IPS-18c (cell line): ENCODE measurements at regions not wholly inside any gene's neighbourhood (a gene's known extent, or its start where the extent isn't known, plus 50 kb on each side); places are given as distances from the start of the nearest gene placed in this dataset.

Experiments
- H3K4me3 ChIP-seq: 2 replicates; pipeline ENCODE4 v1.7.0; 2013; ENCODE audit warnings: low read depth, mild to moderate bottlenecking, low read length, moderate library complexity; ENCODE audit not compliant: insufficient read depth
- H3K9me3 ChIP-seq: one replicate; pipeline ENCODE4 v1.6.1; 2013; ENCODE audit warnings: mild to moderate bottlenecking, low read length, moderate library complexity; ENCODE audit not compliant: control insufficient read depth, insufficient read depth

DNA sequence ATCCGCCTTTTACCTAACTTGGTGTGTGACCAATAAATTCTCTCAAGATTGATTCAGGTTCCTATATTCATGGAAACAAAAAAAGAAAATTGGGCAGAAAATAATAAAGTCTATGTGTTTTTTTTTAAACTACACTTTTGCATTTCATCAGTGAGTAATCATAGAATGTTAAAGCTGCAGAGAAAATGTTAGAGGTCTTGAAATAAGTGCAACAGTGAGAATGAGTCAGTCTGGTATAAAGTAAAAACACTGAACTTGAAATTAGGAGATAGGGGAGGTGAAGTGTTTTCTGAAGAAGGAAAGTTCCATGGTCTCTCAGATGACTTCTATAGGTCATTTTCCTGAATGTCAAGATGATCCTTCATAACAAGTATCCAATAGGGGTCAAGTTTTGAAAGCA is 202.6 kb upstream of the NRP1 start:
- H3K9me3 ChIP-seq, result no peaks in the 10 kb centered on the region

DNA sequence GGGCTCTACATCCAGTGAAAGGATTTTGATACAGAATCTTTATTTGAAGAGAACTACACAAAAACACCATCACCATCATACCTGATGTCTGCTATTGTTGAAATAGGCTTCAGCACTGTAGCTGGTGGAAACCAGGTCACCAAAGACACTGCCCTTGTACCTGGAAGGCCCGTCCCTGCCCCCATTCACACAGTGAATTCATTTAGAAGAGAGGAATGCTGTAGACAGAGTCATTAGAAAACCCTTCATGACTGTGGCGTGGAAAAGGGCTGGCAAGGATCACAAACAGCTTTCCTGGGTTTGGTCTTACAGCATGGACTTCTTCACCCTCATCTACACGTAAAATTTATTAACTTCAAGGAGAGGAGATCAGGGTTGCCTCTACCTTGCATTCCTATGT is 202.0 kb upstream of the NRP1 start:
- Histone ChIP-seq H3K9me3 (no peaks in the 10 kb centered on the region), H3K4me3 (no peak overlapping the region)

More for the DNA sequence above, 202.6 kb upstream of the NRP1 start:
- H3K4me3 ChIP-seq, result no peak overlapping the region

DNA sequence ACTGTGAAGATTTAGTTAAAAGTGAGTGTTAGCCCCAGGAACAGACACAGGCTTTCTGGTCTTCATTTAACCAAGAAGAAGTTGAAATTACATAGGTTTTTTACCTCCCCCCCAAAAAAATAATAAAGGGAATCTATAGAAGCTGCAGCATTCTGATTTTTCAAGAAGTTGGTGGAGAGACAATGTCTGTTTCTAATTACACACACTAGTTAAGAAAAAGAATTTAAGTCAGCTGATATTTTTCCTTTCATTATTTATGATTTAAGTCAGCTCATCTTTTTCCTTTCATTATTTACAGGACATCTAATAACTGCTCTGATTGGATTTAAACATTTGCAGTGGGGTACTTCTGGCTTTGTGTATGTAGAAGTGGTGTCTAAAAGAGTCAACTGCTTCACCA is 201.4 kb upstream of the NRP1 start:
- H3K4me3 ChIP-seq, result no peak overlapping the region
- no peaks in the 10 kb centered on the region for H3K9me3 ChIP-seq

DNA sequence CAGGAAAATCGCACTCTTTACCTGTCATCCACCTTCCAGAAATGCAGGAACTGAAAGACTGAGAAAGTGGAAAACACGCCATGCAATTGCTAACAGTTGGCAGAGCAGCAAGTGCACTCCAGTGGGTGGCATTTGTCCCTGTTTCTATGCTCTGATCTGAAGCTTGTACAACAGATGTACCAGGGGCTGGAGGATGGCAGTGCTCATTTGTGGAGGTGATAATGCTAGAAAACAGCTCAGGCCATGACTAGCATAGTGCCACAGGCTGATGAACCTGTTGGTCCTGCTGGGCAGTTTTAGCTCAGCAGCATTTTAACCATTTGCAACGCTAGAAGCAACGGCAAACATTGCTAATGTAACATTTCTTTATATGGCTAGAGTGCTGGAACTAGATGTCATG is 199.9 kb upstream of the NRP1 start:
- no peaks in the 10 kb centered on the region for H3K9me3 ChIP-seq
- H3K4me3 ChIP-seq, result no peak overlapping the region

DNA sequence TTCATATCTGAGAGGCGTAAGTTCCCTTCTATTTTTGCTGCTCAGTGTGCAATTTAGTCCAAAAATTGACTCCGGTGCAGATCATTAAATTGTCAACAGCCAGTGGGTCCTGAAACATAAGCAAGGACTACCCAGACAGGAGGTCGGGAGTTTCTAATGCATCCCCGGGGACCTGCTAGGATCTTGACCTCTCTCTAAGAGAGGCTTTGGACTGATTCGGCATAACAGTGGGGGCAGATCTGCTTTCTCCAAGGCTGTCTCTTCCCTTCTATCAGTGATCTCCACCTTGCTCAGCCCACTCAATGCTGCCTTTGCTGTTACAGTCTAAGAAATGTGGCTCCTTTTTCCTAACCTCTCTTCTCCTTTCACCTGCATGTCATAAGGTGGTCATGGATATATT is 199.1 kb upstream of the NRP1 start:
- Histone ChIP-seq H3K4me3 (no peak overlapping the region), H3K9me3 (no peaks in the 10 kb centered on the region)

DNA sequence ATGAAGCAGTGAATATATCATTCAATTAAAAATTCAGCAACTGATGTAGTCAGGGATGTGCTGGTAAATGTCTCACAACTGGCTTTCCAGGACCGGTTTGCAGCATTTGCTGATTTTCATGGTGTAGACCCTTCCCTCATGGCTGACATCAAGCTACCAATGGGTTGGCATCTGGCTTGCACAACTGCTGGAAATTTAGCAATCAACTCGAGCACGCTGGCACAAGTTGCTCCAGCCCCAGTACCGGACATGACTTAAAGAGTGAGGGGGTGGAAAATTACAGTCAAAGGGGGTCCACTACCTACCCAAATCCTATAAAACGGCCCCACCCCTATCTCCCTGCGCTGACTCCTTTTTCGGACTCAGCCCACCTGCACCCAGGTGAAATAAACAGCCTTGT is 198.4 kb upstream of the NRP1 start:
- H3K9me3 ChIP-seq, result no peaks in the 10 kb centered on the region
- H3K4me3 ChIP-seq, result no peak overlapping the region

DNA sequence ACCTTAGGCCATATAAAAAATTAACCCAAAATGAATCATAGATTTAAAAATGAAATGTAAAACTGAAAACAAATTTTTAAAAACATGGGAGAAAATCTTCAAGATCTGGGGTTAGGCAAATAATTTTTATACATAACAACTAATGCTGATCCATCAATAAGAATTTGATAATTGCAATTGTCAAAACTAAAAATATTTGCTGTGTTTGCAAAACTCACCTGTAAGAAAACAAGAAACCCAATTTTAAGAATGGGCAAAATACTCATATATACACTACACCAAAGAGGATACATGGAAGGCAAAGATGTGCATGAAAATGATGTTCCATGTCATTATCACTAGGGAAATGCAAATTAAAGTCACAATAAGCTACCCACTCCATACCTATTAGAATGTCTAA is 194.8 kb upstream of the NRP1 start:
- Histone ChIP-seq H3K9me3 (no peaks in the 10 kb centered on the region), H3K4me3 (no peak overlapping the region)

DNA sequence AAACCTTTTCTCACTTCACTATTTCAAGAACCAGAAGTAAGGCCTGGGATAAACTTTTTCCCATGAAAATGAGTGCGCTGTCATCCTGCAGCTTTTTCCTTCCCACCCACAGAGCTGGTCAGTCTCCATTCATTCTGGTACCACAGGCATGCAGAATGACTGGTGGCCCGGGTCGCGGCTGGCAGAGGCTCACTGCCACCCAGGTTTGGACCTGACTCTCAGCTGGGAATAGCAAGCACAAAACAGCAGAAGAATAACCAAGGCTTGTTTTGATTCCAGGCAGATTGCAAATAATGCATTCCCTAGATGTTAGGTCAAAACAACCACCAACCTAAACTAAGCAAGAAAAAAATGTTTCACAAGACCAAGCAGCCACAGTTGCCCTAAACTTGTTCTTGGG is 190.5 kb upstream of the NRP1 start:
- H3K9me3 ChIP-seq, result no peaks in the 10 kb centered on the region
- H3K4me3 ChIP-seq, result no peak overlapping the region

DNA sequence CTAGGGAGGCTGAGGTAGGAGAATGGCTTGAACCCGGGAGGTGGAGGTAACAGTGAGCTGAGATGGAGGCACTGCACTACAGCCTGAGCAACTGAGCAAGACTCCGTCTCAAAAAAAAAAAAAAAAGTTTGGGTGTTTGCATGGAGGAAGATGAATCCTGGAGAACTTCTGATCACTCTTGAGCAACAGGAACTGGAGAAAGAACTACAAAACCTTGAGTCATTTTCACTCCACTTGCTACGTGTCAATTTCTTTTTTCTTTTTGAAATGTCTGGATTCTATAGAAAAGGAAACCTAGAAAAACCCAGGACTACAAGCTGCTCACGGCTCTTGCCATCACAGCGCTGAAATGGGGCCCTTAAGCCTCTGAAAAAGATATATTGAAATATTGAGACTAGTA is 189.6 kb upstream of the NRP1 start:
- H3K9me3 ChIP-seq, result no peaks in the 10 kb centered on the region
- H3K4me3 ChIP-seq, result no peak overlapping the region

DNA sequence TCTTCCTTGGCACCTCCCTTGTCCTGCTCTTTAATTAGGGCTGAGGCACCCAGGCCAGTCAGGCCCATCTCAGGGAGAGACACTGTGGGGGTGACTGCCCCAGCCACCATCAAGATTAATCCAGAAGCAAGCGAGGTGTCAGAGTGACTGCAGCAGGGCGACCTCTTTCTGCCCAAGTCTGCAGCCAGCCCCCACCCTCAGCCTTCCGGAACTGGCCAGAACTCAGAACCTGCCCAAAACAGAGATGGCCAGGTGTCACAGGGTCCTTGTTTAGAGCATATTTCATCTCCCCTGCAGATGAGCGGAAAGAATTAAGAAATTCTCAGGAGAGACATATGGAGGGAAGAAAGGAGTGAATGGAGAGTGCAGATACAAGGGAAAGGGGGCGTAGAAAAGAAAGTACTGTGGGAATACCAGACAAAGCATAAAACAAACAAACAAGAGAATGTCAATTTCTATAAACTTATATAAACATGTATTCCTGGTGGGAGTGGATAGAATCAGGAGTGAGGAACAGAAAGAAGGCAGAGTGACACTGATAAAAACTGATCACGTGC is 188.8 kb upstream of the NRP1 start:
- H3K9me3 ChIP-seq, result no peaks in the 10 kb centered on the region
- H3K4me3 ChIP-seq, result no peak overlapping the region

DNA sequence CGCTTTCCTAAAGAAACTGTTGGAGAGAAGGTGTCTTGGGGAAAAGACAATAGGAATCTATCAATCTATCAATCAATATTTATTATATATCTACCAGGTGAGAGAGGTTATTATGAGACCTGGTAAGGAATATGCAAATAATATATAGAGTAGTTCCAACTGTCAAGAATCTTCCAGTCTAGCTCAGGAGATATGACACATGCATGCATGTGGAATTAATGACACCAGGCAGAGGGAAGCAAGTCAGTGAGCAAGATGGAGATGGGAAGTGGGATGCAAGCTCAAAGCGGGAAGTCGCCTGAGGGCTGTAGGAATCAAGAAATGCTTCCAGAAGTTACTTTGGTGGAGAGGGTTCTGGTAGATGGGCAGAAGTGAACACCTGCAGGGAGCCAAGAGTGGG is 187.4 kb upstream of the NRP1 start:
- Histone ChIP-seq H3K4me3 (no peak overlapping the region), H3K9me3 (no peaks in the 10 kb centered on the region)

DNA sequence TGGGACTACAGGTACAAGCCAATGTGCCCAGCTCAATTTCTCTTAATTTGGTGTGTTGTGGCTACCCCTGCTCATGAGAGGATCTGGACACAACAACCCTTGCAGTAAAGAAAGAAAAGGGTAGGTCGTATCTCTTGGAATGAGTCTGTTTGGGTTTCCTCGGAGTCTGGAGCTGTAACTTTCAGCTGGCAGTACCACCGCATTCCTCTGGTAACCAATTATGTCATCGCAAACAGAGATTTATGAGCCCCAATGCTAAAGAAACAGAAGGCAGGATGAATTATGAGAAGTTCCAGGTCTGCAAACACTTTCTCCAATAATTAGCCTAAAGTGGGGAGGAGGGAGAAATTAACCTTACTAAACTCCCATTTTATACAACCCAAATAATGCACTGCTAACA is 186.6 kb upstream of the NRP1 start:
- no peak overlapping the region for H3K4me3 ChIP-seq

DNA sequence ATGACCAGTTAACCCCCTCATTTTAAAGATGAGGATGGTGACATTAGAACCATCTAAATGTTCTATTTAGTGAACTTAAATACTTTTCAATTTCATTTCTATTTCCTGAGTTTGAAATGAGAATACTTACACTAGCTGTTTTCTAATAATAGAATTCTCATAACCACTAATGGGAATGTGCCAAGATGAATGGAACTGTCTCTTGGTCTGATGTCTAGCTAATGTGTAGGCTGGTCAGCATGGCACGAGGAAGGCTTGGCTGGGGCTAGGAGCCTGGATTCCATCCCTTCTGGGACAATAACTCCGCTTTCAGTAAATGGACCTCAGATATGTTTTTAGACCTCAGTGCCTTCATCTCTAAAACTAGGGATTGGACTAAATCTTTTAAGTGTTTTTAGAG is 185.8 kb upstream of the NRP1 start:
- H3K9me3 ChIP-seq, result no peaks in the 10 kb centered on the region
- no peak overlapping the region for H3K4me3 ChIP-seq

More for the DNA sequence above, 186.6 kb upstream of the NRP1 start:
- no peaks in the 10 kb centered on the region for H3K9me3 ChIP-seq

DNA sequence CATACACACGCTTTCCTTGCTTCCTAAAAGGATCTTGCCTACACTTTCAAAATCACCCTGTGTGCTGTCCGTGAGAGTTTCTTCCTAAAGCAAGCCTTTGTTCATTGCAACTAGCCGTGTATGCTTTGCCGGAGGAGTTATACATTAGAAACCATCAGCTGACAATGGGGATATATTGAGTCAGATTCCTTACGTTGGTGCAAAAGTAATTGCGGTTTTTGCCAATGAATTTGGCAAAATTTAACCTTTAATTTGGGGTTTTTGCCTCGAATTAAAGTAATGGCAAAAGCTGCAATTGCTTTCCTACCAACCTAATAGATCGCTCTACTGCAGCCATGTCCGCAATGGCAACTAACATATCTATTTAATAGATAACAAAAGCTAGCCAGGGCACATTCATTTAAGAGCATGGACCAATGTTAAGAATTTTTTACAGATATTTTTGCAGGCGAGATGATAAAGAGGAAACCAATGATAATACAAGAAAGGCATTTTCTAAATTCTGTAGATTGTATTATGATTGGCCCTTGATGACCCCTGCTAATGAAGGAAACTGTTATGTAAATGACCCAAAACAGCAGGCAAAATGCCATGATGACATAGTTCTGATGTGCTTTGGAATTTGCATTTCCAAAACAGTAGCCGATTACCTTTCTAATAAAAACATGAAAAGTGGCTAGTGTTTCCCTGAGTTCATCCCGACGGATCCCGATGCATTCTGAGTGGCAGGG is 184.8 kb upstream of the NRP1 start:
- no peaks in the 10 kb centered on the region for H3K9me3 ChIP-seq
- H3K4me3 ChIP-seq, result no peak overlapping the region

DNA sequence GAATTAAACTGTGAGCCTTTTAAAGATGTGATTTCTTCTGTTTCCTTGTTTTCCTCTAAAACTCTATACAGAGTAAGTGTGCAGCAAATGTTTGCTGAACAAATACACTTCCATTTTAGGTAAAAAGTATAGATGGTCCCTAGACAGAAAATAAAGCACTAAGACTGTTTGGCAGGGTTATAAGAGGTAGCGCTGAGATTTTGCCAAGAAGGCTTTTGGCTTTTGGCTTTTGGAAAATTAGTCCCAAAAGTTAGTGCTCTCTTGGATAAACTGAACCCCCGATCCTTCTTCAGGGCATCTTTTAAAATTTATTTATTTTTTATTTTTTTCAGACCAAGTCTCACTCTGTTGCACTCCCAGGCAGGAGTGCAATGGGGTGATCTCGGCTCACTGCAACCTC is 175.7 kb upstream of the NRP1 start:
- H3K4me3 ChIP-seq, result no peak overlapping the region

DNA sequence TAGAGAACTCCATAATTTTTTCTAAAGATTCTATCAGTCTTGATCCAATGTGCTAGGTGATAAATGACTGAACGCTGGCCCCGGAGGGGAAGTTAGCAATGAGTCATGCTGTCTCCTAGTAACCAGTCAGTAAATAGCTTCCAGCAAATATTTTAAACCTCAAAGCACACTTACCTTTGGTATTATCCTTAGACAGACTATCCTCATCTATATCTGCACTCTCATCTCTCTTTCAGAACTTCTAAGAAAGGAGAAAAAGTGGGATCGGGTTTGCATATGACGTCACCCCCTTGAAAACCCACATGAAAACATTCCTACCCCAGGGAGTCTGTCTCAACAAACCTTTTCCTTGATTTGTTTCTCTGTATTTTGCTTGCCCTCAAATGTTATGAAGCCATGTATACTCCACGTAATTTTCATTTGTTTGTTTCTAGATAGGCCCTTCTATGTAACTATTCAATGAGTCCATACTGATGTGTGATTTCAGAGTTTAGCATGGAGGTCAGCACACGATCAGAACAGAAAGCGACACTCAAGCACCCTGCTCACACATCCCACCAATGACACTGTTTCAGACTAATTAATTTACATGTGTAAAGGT is 174.9 kb upstream of the NRP1 start:
- H3K4me3 ChIP-seq, result no peak overlapping the region

More for the DNA sequence above, 175.7 kb upstream of the NRP1 start:
- H3K9me3 ChIP-seq, result no peaks in the 10 kb centered on the region

DNA sequence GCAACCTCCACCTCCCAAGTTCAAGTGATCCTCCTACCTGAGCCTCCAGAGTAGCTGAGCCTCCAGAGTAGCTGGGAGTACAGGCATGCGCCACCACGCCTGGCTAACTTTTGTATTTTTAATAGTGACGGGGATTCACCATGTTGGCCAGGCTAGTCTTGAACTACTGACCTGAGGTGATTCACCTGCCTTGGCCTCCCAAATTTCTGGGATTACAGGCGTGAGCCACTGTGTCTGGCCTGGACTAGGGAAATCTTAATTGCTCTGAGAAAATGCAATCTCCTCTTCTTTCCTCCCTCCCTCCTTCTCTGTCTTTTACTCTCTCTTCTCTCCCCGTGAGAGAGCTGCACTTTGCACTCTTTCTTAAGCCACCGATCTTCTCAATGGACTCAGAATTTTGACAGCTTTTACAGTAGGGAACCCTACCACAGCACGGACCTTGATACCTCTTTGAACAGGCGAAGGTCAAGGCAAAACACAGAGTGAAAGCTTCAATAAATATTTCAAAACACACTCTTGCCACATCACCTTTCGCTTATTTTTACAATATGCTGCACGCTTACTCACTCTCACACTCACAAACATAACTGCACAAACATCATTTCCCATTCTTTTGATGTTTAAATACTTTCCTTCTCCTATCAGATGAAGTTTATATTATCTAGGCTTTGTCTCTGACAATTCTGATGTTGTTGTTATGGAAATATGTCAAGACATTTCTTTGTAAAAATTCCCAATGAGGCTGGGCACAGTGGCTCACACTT is 173.4 kb upstream of the NRP1 start:
- H3K9me3 ChIP-seq, result peaks cover 2% of the 10 kb centered on the region
- no peak overlapping the region for H3K4me3 ChIP-seq

More for the DNA sequence above, 174.9 kb upstream of the NRP1 start:
- no peaks in the 10 kb centered on the region for H3K9me3 ChIP-seq
